H9 (cell line): ENCODE measurements at regions not wholly inside any gene's neighbourhood (a gene's known extent, or its start where the extent isn't known, plus 50 kb on each side); places are given as distances from the start of the nearest gene placed in this dataset.
"Not testable (repeated sequence)": the region's sequence is repeated elsewhere in the genome, so short reads cannot be mapped to it uniquely, and the experiment has no call there.

Experiments used
- DNase-seq: peaks from one replicate; pipeline ENCODE4 v3.0.0-alpha.2; 2017
- H2AFZ ChIP-seq: one replicate; pipeline ENCODE4 v1.6.1; 2013; ENCODE audit warnings: mild to moderate bottlenecking, low read length, control low read depth, moderate library complexity
- H2AK5ac ChIP-seq: 2 replicates; pipeline ENCODE4 v1.6.1; 2013; ENCODE audit warnings: low read length, control low read depth, mixed read lengths; ENCODE audit not compliant: insufficient read length
- H2BK120ac ChIP-seq: one replicate; pipeline ENCODE4 v1.6.1; 2013; ENCODE audit warnings: low read depth, mild to moderate bottlenecking, low read length, control low read depth, inconsistent platforms; ENCODE audit not compliant: poor library complexity, severe bottlenecking
- H2BK12ac ChIP-seq: 2 replicates; pipeline ENCODE4 v1.6.1; 2013; ENCODE audit warnings: low read length, control low read depth, mixed read lengths, low read depth; ENCODE audit not compliant: insufficient read length
- H2BK15ac ChIP-seq: 2 replicates; pipeline ENCODE4 v1.6.1; 2013; ENCODE audit warnings: low read depth, low read length, control low read depth
- H2BK20ac ChIP-seq: one replicate; pipeline ENCODE4 v1.6.1; 2013; ENCODE audit warnings: low read depth, mild to moderate bottlenecking, low read length, control low read depth, inconsistent platforms; ENCODE audit not compliant: poor library complexity, severe bottlenecking
- H2BK5ac ChIP-seq: 2 replicates; pipeline ENCODE4 v1.6.1; 2013; ENCODE audit warnings: low read length, control low read depth, mixed read lengths; ENCODE audit not compliant: insufficient read length
- H3K14ac ChIP-seq: 2 replicates; pipeline ENCODE4 v1.6.1; 2013; ENCODE audit warnings: low read length, control low read depth; ENCODE audit not compliant: insufficient read depth
- H3K18ac ChIP-seq: 2 replicates; pipeline ENCODE4 v1.6.1; 2013; ENCODE audit warnings: low read depth, mild to moderate bottlenecking, mixed read lengths, low read length, control low read depth; ENCODE audit not compliant: insufficient read length
- H3K23ac ChIP-seq: 2 replicates; pipeline ENCODE4 v1.6.1; 2013; ENCODE audit warnings: low read length, control low read depth, mixed read lengths, low read depth; ENCODE audit not compliant: insufficient read length
- H3K23me2 ChIP-seq: 2 replicates; pipeline ENCODE4 v1.6.1; 2013; ENCODE audit warnings: low read depth, mild to moderate bottlenecking, mixed read lengths, low read length, control low read depth; ENCODE audit not compliant: insufficient read length, poor library complexity, severe bottlenecking
- H3K27ac ChIP-seq: 2 replicates; pipeline ENCODE4 v1.5.1; 2013; ENCODE audit warnings: low read length, control low read depth, mixed read lengths, low read depth; ENCODE audit not compliant: insufficient read length
- H3K27me3 ChIP-seq: 2 replicates; pipeline ENCODE4 v1.6.1; 2013; ENCODE audit warnings: low read length, control low read depth, inconsistent platforms; ENCODE audit not compliant: insufficient read depth
- H3K4ac ChIP-seq: 2 replicates; pipeline ENCODE4 v1.6.1; 2013; ENCODE audit warnings: low read depth, mild to moderate bottlenecking, control low read depth, inconsistent platforms, low read length, moderate library complexity
- H3K4me1 ChIP-seq: 2 replicates; pipeline ENCODE4 v1.6.1; 2013; ENCODE audit warnings: low read length, control low read depth, inconsistent platforms; ENCODE audit not compliant: insufficient read depth
- H3K4me2 ChIP-seq: 2 replicates; pipeline ENCODE4 v1.6.1; 2013; ENCODE audit warnings: low read length, control low read depth, mixed read lengths; ENCODE audit not compliant: insufficient read length, insufficient read depth
- H3K56ac ChIP-seq: 2 replicates; pipeline ENCODE4 v1.6.1; 2013; ENCODE audit warnings: low read depth, mild to moderate bottlenecking, mixed read lengths, low read length, control low read depth; ENCODE audit not compliant: insufficient read length
- H3K79me1 ChIP-seq: 2 replicates; pipeline ENCODE4 v1.6.1; 2013; ENCODE audit warnings: low read depth, mild to moderate bottlenecking, moderate library complexity, low read length, control low read depth, inconsistent platforms; ENCODE audit not compliant: insufficient read depth, poor library complexity, severe bottlenecking
- H3K79me2 ChIP-seq: 2 replicates; pipeline ENCODE4 v1.6.1; 2013; ENCODE audit warnings: low read length, control low read depth, inconsistent platforms; ENCODE audit not compliant: insufficient read depth
- H3K9ac ChIP-seq: 2 replicates; pipeline ENCODE4 v1.6.1; 2013; ENCODE audit warnings: low read length, control low read depth, mixed read lengths; ENCODE audit not compliant: insufficient read length; ENCODE audit errors: extremely low read depth
- H3K9me3 ChIP-seq: one replicate; pipeline ENCODE4 v1.6.1; 2013; ENCODE audit warnings: low read depth, low read length, inconsistent platforms; ENCODE audit not compliant: control insufficient read depth
- H3T11ph ChIP-seq: one replicate; pipeline ENCODE4 v1.6.1; 2013; ENCODE audit warnings: mild to moderate bottlenecking, low read length, control low read depth, inconsistent platforms
- H4K20me1 ChIP-seq: one replicate; pipeline ENCODE4 v1.6.1; 2013; ENCODE audit not compliant: control insufficient read depth, insufficient read length, insufficient read depth
- H4K5ac ChIP-seq: 2 replicates; pipeline ENCODE4 v1.6.1; 2013; ENCODE audit warnings: low read depth, mild to moderate bottlenecking, mixed read lengths, low read length, control low read depth; ENCODE audit not compliant: insufficient read length
- H4K8ac ChIP-seq: replicated peaks from 2 replicates; pipeline ENCODE4 v1.6.1; 2013; ENCODE audit warnings: low read length, control low read depth, mixed read lengths, low read depth; ENCODE audit not compliant: insufficient read length
- H4K91ac ChIP-seq: 2 replicates; pipeline ENCODE4 v1.6.1; 2013; ENCODE audit warnings: low read depth, mild to moderate bottlenecking, moderate library complexity, mixed read lengths, low read length, control low read depth; ENCODE audit not compliant: insufficient read length
- H3K27ac Mint-ChIP-seq, 3 experiments: 2 replicates in 2 of 3; 3 replicates in 1 of 3; pipeline ENCODE4 v1.8.0; 2020 to 2021; ENCODE audit warnings: mixed read lengths in 3 of 3, mild to moderate bottlenecking in 1 of 3, moderate library complexity in 1 of 3
- H3K27me3 Mint-ChIP-seq: 2 replicates; pipeline ENCODE4 v1.8.0; 2021; ENCODE audit warnings: low read depth, mild to moderate bottlenecking, moderate library complexity, mixed read lengths
- H3K36me3 Mint-ChIP-seq, 3 experiments: 2 replicates in 2 of 3; 3 replicates in 1 of 3; pipeline ENCODE4 v1.8.0; 2020 to 2021; ENCODE audit warnings: low read depth in 3 of 3, mixed read lengths in 3 of 3; ENCODE audit not compliant: insufficient read depth in 1 of 3
- H3K4me1 Mint-ChIP-seq, 2 experiments: 2 replicates each; pipeline ENCODE4 v1.8.0; 2020; ENCODE audit warnings: mixed read lengths in 2 of 2
- H3K4me3 Mint-ChIP-seq, 2 experiments: 2 replicates in 1 of 2; 3 replicates in 1 of 2; pipeline ENCODE4 v1.8.0; 2020 to 2021; ENCODE audit warnings: mild to moderate bottlenecking in 2 of 2, mixed read lengths in 2 of 2, moderate library complexity in 1 of 2
- H3K9me3 Mint-ChIP-seq, 2 experiments: 2 replicates in 1 of 2; 3 replicates in 1 of 2; pipeline ENCODE4 v1.8.0; 2020; ENCODE audit warnings: mild to moderate bottlenecking in 2 of 2, mixed read lengths in 2 of 2, moderate library complexity in 1 of 2
- WGBS: extraction: QIAGEN DNeasy Blood & Tissue Kit; methylation state at CpG from one replicate; pipeline ENCODE4 v1.1.7; 2013; ENCODE audit warnings: missing lambda C conversion rate, low lambda C conversion rate, mixed read lengths; ENCODE audit not compliant: insufficient read length; ENCODE audit errors: extremely low coverage; 5-methylcytosine and 5-hydroxymethylcytosine counted together
- TF ChIP-seq, protein P1 (sequence below): fragments of 200-600 bp; sonication (generic); conservative IDR thresholded peaks from 3 replicates; pipeline ENCODE4 v1.8.0; 2021; ENCODE audit warnings: antibody characterized with exemption, mild to moderate bottlenecking

DNA sequence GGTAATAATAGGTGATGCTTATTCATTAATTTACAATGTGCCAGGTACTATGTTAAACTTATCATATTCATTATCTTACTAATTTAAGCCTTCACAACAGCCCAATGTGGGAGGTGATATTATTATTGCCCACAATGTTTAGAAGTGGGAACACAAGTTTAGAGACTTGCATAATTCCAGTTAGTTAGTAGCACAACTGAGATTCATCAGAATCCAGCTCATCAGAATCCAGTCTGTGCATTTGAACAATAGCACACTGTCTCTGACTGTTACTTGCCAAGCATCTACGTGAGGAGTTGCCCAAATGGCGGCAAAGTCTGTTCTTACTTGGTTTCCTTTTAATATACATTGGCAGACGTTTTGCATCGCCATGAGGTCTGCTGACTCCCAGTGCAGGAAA, 110.9 kb upstream of the BASP1 start:
- no peaks in the 10 kb centered on the region for H3K27me3 Mint-ChIP-seq
- Histone ChIP-seq H3K23me2 (no peaks in the 10 kb centered on the region), H2BK20ac (no peak overlapping the region), H3K79me1 (no peaks in the 10 kb centered on the region), H3K9ac (no peak overlapping the region), H3K14ac (no peak overlapping the region), H3K4me1 (0 out of 2 replicates have a peak, but pooled peaks cover 2% of the 10 kb centered on the region), H3K18ac (no peak overlapping the region), H2AK5ac (no peak overlapping the region), H2BK120ac (no peak overlapping the region), H4K5ac (no peak overlapping the region), H4K20me1 (no peaks in the 10 kb centered on the region), H2BK12ac (no peak overlapping the region), H2AFZ (no peak overlapping the region), H3K27ac (no peak overlapping the region), H3K56ac (no peak overlapping the region), H2BK15ac (no peak overlapping the region), H3K4ac (no peak overlapping the region), H3K27me3 (no peaks in the 10 kb centered on the region; the same call in 1 of the 2 replicates), H4K8ac (no peak overlapping the region), H3K79me2 (no peaks in the 10 kb centered on the region), H3K9me3 (no peaks in the 10 kb centered on the region), H3K23ac (no peak overlapping the region), H2BK5ac (no peak overlapping the region), H4K91ac (no peak overlapping the region), H3K4me2 (no peak overlapping the region), H3T11ph (no peak overlapping the region)
- WGBS, result no CpG with 5 or more reads among the region's 4 CpGs
- no peak overlapping the region for H3K4me3 Mint-ChIP-seq
- H3K27ac Mint-ChIP-seq, result no peak overlapping the region
- DNase-seq, result no peak
- no peaks in the 10 kb centered on the region for H3K9me3 Mint-ChIP-seq
- peaks cover 12 to 14% of the 10 kb centered on the region in 2 experiments for H3K4me1 Mint-ChIP-seq
- TF ChIP-seq, protein P1, sequence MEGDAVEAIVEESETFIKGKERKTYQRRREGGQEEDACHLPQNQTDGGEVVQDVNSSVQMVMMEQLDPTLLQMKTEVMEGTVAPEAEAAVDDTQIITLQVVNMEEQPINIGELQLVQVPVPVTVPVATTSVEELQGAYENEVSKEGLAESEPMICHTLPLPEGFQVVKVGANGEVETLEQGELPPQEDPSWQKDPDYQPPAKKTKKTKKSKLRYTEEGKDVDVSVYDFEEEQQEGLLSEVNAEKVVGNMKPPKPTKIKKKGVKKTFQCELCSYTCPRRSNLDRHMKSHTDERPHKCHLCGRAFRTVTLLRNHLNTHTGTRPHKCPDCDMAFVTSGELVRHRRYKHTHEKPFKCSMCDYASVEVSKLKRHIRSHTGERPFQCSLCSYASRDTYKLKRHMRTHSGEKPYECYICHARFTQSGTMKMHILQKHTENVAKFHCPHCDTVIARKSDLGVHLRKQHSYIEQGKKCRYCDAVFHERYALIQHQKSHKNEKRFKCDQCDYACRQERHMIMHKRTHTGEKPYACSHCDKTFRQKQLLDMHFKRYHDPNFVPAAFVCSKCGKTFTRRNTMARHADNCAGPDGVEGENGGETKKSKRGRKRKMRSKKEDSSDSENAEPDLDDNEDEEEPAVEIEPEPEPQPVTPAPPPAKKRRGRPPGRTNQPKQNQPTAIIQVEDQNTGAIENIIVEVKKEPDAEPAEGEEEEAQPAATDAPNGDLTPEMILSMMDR, result no peak
- H3K36me3 Mint-ChIP-seq, result no peaks in the 10 kb centered on the region

DNA sequence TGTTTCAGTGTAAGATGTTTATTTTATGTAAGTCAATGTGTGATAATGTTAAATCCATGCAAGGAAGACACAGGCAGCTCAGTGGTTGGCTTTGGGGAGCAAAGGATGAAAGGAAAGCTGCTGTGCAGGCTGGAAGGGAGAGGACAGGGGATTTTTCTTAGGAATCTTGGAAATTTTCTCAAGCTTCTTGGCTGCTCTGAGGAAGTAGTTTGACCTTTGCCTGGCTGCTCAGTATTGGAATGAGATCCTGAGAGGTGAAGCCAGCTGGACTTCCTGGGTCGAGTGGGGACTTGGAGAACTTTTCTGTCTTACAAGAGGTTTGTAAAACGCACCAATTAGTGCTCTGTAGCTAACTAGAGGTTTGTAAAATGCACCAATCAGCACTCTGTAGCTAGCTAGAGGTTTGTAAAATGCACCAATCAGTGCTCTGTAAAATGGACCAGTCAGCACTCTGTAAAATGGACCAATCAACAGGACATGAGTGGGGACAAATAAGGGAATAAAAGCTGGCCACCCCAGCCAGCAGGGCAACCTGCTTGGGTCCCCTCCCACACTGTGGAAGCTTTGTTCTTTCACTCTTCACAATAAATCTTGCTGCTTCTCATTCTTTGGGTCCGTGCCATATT, 105.2 kb upstream of the BASP1 start:
- H2BK15ac ChIP-seq, H2BK5ac ChIP-seq, H3K79me2 ChIP-seq, H3K14ac ChIP-seq, H3K79me1 ChIP-seq, H3K36me3 Mint-ChIP-seq, H3K9ac ChIP-seq, H3K9me3 Mint-ChIP-seq, DNase-seq, H2BK12ac ChIP-seq, H2BK120ac ChIP-seq, H3K18ac ChIP-seq, H2BK20ac ChIP-seq, H4K20me1 ChIP-seq, H3K27ac ChIP-seq, H3K27me3 ChIP-seq, H3K23ac ChIP-seq, H3K4me2 ChIP-seq, H3K56ac ChIP-seq, H3T11ph ChIP-seq, H4K91ac ChIP-seq, H3K4me3 Mint-ChIP-seq, H3K27me3 Mint-ChIP-seq, H4K8ac ChIP-seq, H4K5ac ChIP-seq, H3K23me2 ChIP-seq, H3K4me1 ChIP-seq, H3K4ac ChIP-seq, H3K9me3 ChIP-seq, H2AK5ac ChIP-seq, H2AFZ ChIP-seq: not testable (repeated sequence)
- WGBS, result no CpG with 5 or more reads among the region's 3 CpGs
- peak overlapping the region in 1 of 3 experiments; percentile 13; a peak in 1 of 7 replicates for H3K27ac Mint-ChIP-seq
- peaks cover 18 to 30% of the 10 kb centered on the region in 2 experiments for H3K4me1 Mint-ChIP-seq
